GM12878 (cell line): ENCODE measurements at regions not wholly inside any gene's neighbourhood (a gene's known extent, or its start where the extent isn't known, plus 50 kb on each side); places are given as distances from the start of the nearest gene placed in this dataset.

Experiments
- ATAC-seq: fragments of 200-7000 bp; cut with Tn5 transposase; 3 replicates; pipeline ENCODE4 v1.9.1; 2020; ENCODE audit warnings: mild to moderate bottlenecking, moderate library complexity
- BruUV-seq: library from RNA; stranded (reverse); fragments of 400-500 nt; replicated peaks from 2 replicates; lab custom pipeline; 2021; lab: Mats Ljungman, UMichigan
- CTCF ChIA-PET: fragments of 300-600 bp; sonication (Branson Sonifier 250); formaldehyde crosslinking; extraction: SDS; loops from one replicate; lab custom pipeline; 2021; ENCODE audit warnings: inconsistent platforms; lab: Yijun Ruan, JAX
- POLR2A ChIA-PET: fragments of 350-600 bp; formaldehyde crosslinking; extraction: SDS; loops from one replicate; lab custom pipeline; 2021; ENCODE audit warnings: inconsistent platforms; lab: Charles Lee
- RAD21 ChIA-PET: fragments of 300-600 bp; sonication (Branson Sonifier 250); formaldehyde crosslinking; loops from one replicate; lab custom pipeline; 2023; ENCODE audit warnings: antibody characterized with exemption; ENCODE audit not compliant: unreplicated experiment; lab: Charles Lee
- SMC1A ChIA-PET: fragments of 300-600 bp; sonication (Branson Sonifier 250); formaldehyde crosslinking; loops from one replicate; lab custom pipeline; 2023; ENCODE audit not compliant: unreplicated experiment, uncharacterized antibody; lab: Charles Lee
- DNase-seq: peaks from one replicate; pipeline ENCODE4 v3.0.0-alpha.2; 2011; ENCODE audit warnings: low read depth, low spot score
- FAIRE-seq: peaks from 3 replicates; lab custom pipeline; 2011; peaks lifted over from hg19 to GRCh38; lab: Jason Lieb, UNC
- H2AFZ ChIP-seq: 2 replicates; pipeline ENCODE4 v1.6.0; 2011; ENCODE audit warnings: low read depth, low read length, control low read depth; ENCODE audit not compliant: control insufficient read depth
- H3K27ac ChIP-seq: 2 replicates; pipeline ENCODE4 v1.5.1; 2011; ENCODE audit warnings: control low read depth; ENCODE audit not compliant: control insufficient read depth, insufficient read depth
- H3K27me3 ChIP-seq, 2 experiments: replicated peaks in 1 of 2; 2 replicates each; pipeline versions ENCODE4 v1.6.0 to v1.6.1; 2011; ENCODE audit warnings: low read length in 1 of 2; ENCODE audit not compliant: control insufficient read depth in 2 of 2, insufficient read depth in 2 of 2
- H3K36me3 ChIP-seq, 2 experiments: 2 replicates each; pipeline ENCODE4 v1.5.1; 2011; ENCODE audit warnings: low read length in 1 of 2; ENCODE audit not compliant: control insufficient read depth in 2 of 2, insufficient read depth in 2 of 2
- H3K4me1 ChIP-seq: 2 replicates; pipeline ENCODE4 v1.6.1; 2011; ENCODE audit warnings: mild to moderate bottlenecking, low read length, moderate library complexity, mixed read lengths; ENCODE audit not compliant: control insufficient read depth, insufficient read depth
- H3K4me2 ChIP-seq: 2 replicates; pipeline ENCODE4 v1.6.0; 2011; ENCODE audit warnings: control low read depth; ENCODE audit not compliant: control insufficient read depth, insufficient read depth
- H3K4me3 ChIP-seq: fragments of 200-600 bp; sonication (generic); 2 replicates; pipeline ENCODE4 v1.5.1; 2016
- H3K79me2 ChIP-seq: 2 replicates; pipeline ENCODE4 v1.6.0; 2011; ENCODE audit warnings: low read length; ENCODE audit not compliant: control insufficient read depth, insufficient read depth
- H3K9ac ChIP-seq: 2 replicates; pipeline ENCODE4 v1.8.0; 2011; ENCODE audit warnings: low read length, control low read depth, mixed read lengths; ENCODE audit not compliant: control insufficient read depth, insufficient read depth
- H3K9me3 ChIP-seq: replicated peaks from 3 replicates; pipeline ENCODE4 v1.5.1; 2011; ENCODE audit warnings: mild to moderate bottlenecking, low read length; ENCODE audit not compliant: control insufficient read depth, insufficient read depth
- H4K20me1 ChIP-seq: 2 replicates; pipeline ENCODE4 v1.6.0; 2011; ENCODE audit not compliant: control insufficient read depth, insufficient read depth
- CBFB ChIP-seq: IDR thresholded peaks from 2 replicates; pipeline ENCODE4 v1.6.1; 2016; ENCODE audit warnings: antibody characterized with exemption, low read depth
- CEBPB ChIP-seq, 2 experiments: fragments of 150-350 bp in 1 of 2; IDR thresholded peaks; 2 replicates each; pipeline ENCODE4 v1.6.1; 2012 to 2014; ENCODE audit warnings: low read depth in 2 of 2, low read length in 2 of 2, borderline replicate concordance in 1 of 2, inconsistent platforms in 1 of 2
- FOXK2 ChIP-seq: fragments of 450-650 bp; IDR thresholded peaks from 2 replicates; pipeline ENCODE4 v1.6.1; 2017; ENCODE audit warnings: mild to moderate bottlenecking, moderate library complexity
- GABPA ChIP-seq: IDR thresholded peaks from 2 replicates; pipeline ENCODE4 v1.6.1; 2014; ENCODE audit warnings: antibody characterized with exemption, low read depth, mild to moderate bottlenecking, inconsistent platforms
- HDAC2 ChIP-seq: fragments of 200-600 bp; sonication (generic); IDR thresholded peaks from 2 replicates; pipeline ENCODE4 v1.6.1; 2017
- JUNB ChIP-seq: IDR thresholded peaks from 2 replicates; pipeline ENCODE4 v1.6.1; 2016; ENCODE audit warnings: antibody characterized with exemption, mild to moderate bottlenecking
- LARP7 ChIP-seq: fragments of 450-650 bp; IDR thresholded peaks from 2 replicates; pipeline ENCODE4 v1.6.1; 2017; ENCODE audit warnings: mild to moderate bottlenecking
- MEF2B ChIP-seq: fragments of 450-650 bp; IDR thresholded peaks from 2 replicates; pipeline ENCODE4 v1.6.1; 2018; ENCODE audit warnings: mild to moderate bottlenecking, moderate library complexity; ENCODE audit not compliant: partially characterized antibody, poor library complexity, severe bottlenecking
- MTA2 ChIP-seq: fragments of 450-650 bp; IDR thresholded peaks from 2 replicates; pipeline ENCODE4 v1.6.1; 2016; ENCODE audit warnings: low read depth, mild to moderate bottlenecking, moderate library complexity
- MXI1 ChIP-seq: fragments of 150-350 bp; IDR thresholded peaks from 2 replicates; pipeline ENCODE4 v1.6.1; 2011; ENCODE audit warnings: low read depth, mild to moderate bottlenecking, inconsistent platforms, low read length, improper control_type of control experiment
- NFYA ChIP-seq: IDR thresholded peaks from 2 replicates; pipeline ENCODE4 v1.6.1; 2011; ENCODE audit warnings: low read depth, mild to moderate bottlenecking, low read length, improper control_type of control experiment, borderline replicate concordance
- NR2C2 ChIP-seq: IDR thresholded peaks from 2 replicates; pipeline ENCODE4 v1.6.1; 2011; ENCODE audit warnings: borderline replicate concordance, low read depth; ENCODE audit not compliant: control insufficient read depth, insufficient read length
- PBX3 ChIP-seq: IDR thresholded peaks from 2 replicates; pipeline ENCODE4 v1.6.1; 2011; ENCODE audit warnings: mild to moderate bottlenecking, low read depth, low read length, moderate library complexity; ENCODE audit not compliant: insufficient replicate concordance
- SRF ChIP-seq, 2 experiments: IDR thresholded peaks; 2 replicates each; pipeline ENCODE4 v1.6.1; 2011; ENCODE audit warnings: low read depth in 2 of 2, low read length in 2 of 2, mild to moderate bottlenecking in 1 of 2, moderate library complexity in 1 of 2
- ZBED1 ChIP-seq: IDR thresholded peaks from 2 replicates; pipeline ENCODE4 v1.6.1; 2016; ENCODE audit warnings: borderline replicate concordance
- ZZZ3 ChIP-seq: IDR thresholded peaks from 2 replicates; pipeline ENCODE4 v1.6.1; 2011; ENCODE audit warnings: low read depth; ENCODE audit not compliant: control insufficient read depth, insufficient read length
- whole genome bisulfite sequencing: methylation state at CpG from one replicate; pipeline ENCODE4 v1.1.6; 2016; ENCODE audit warnings: low lambda C conversion rate; ENCODE audit not compliant: insufficient replicate concordance, insufficient coverage; ENCODE audit errors: missing lambda C conversion rate; 5-methylcytosine and 5-hydroxymethylcytosine counted together
- in situ Hi-C: fragments of 300-500 bp; cut with MboI; formaldehyde crosslinking; loops from 9 replicates; pipeline ENCODE4 v1.14.3; 2018; ENCODE audit warnings: mixed read lengths
- intact Hi-C: fragments of 100-400 bp; cut with micrococcal nuclease; formaldehyde crosslinking; loops from one replicate; pipeline ENCODE4 v1.14.2; 2022; ENCODE audit not compliant: unreplicated experiment

DNA sequence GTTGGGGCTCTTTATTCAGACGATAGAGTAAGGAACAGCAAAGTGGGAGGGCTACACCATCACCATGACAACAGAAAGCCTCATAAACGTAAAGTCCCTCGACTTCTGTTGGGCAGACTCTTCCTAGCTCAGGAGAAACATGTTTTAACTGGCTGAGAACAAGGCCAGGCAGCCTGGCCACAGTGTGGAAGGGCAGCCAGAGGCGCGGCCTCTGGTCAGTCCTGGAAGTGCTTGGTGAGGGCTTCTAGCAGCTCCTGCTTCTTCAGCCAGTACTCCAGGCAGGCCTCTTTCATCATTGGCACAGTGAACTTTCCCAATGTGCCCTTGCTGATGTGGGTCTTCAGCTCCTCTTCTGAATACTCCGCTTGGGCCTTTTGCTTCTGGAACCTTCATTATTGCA is 690.9 kb downstream of the PCDH19 start:
- DNase-seq (no peak), FAIRE-seq (no peak), ATAC-seq (no peak)
- Histone ChIP-seq H3K9me3 (no peaks in the 10 kb centered on the region), H3K79me2 (no peaks in the 10 kb centered on the region), H3K27ac (no peak overlapping the region), H2AFZ (no peak overlapping the region), H3K4me3 (no peak overlapping the region), H3K4me1 (no peaks in the 10 kb centered on the region), H3K27me3 (no peaks in the 10 kb centered on the region), H4K20me1 (no peaks in the 10 kb centered on the region), H3K4me2 (no peak overlapping the region), H3K9ac (no peak overlapping the region), H3K36me3 (no peaks in the 10 kb centered on the region)
- ChIA-PET RAD21 (no interaction called here), CTCF (no interaction called here), SMC1A (interaction anchor here (0.9 kb wide), 1 partner anchor 11 kb away, joined by 3 read pairs; no protein-coding TSS in a partner anchor), POLR2A (no interaction called here)
- intact Hi-C loops (no loop called here), in situ Hi-C loops (no loop called here)
- no TSS peak for BruUV-seq
- WGBS = 53% methylated on average over 6 of the region's 6 CpGs
- TF ChIP-seq ZBED1 (no peak), MEF2B (no peak), FOXK2 (no peak), MXI1 (no peak), JUNB (no peak), ZZZ3 (no peak), LARP7 (no peak), GABPA (no peak), CBFB (no peak), PBX3 (no peak), HDAC2 (no peak), SRF (IDR thresholded peaks at IDR 0.05; ENCODE audit: low read depth in 2 of 2, low read length in 2 of 2) (no peak), CEBPB (IDR thresholded peaks at IDR 0.05; ENCODE audit: borderline replicate concordance in 1 of 2, low read depth in 2 of 2, low read length in 2 of 2) (no peak), NR2C2 (no peak), MTA2 (no peak), NFYA (no peak)
